ENCODE measurements at regions not wholly inside any gene's neighbourhood (a gene's known extent, or its start where the extent isn't known, plus 50 kb on each side); places are given as distances from the start of the nearest gene placed in this dataset.

- WGBS: 100% methylated on average over 1 of the region's 1 CpG
- intact Hi-C loops (cut with DNase I): no loop called here
These were observed 54.8 kb downstream of the BMAL2 start for GRCh38 chr12:27387473-27387872.

GRCh38 chr12:27388650-27389049, 56.0 kb downstream of the BMAL2 start:
- no peak for DNase-seq (ENCODE audit: low spot score)
- no peak overlapping the region for H3K27ac ChIP-seq
- 93% methylated on average over 1 of the region's 1 CpG for WGBS

More at GRCh38 chr12:27387473-27387872, 54.8 kb downstream of the BMAL2 start:
- Histone ChIP-seq H3K4me3 (no peak overlapping the region), H3K9me3 (no peaks in the 10 kb centered on the region), H3K27ac (no peak overlapping the region), H3K27me3 (replicated peaks; ENCODE audit: insufficient read depth) (no peaks in the 10 kb centered on the region), H3K4me1 (replicated peaks) (no peaks in the 10 kb centered on the region), H3K36me3 (no peaks in the 10 kb centered on the region)
- TF ChIP-seq, protein P1, sequence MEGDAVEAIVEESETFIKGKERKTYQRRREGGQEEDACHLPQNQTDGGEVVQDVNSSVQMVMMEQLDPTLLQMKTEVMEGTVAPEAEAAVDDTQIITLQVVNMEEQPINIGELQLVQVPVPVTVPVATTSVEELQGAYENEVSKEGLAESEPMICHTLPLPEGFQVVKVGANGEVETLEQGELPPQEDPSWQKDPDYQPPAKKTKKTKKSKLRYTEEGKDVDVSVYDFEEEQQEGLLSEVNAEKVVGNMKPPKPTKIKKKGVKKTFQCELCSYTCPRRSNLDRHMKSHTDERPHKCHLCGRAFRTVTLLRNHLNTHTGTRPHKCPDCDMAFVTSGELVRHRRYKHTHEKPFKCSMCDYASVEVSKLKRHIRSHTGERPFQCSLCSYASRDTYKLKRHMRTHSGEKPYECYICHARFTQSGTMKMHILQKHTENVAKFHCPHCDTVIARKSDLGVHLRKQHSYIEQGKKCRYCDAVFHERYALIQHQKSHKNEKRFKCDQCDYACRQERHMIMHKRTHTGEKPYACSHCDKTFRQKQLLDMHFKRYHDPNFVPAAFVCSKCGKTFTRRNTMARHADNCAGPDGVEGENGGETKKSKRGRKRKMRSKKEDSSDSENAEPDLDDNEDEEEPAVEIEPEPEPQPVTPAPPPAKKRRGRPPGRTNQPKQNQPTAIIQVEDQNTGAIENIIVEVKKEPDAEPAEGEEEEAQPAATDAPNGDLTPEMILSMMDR (IDR thresholded peaks at IDR 0.05): no peak
- no peak for TF ChIP-seq POLR2AphosphoS5 (IDR thresholded peaks at IDR 0.05)
- TF ChIP-seq POLR2A (IDR thresholded peaks at IDR 0.05): no peak
- no peak for DNase-seq (ENCODE audit: low spot score)

GRCh38 chr12:27394676-27395075, 51.9 kb upstream of the SMCO2 start:
- intact Hi-C loops (cut with DNase I): no loop called here
- H3K4me3 ChIP-seq: no peak overlapping the region
- WGBS: 97% methylated on average over 2 of the region's 2 CpGs

More at GRCh38 chr12:27388650-27389049, 56.0 kb downstream of the BMAL2 start:
- intact Hi-C loops (cut with DNase I): no loop called here
- Histone ChIP-seq H3K27me3 (replicated peaks; ENCODE audit: insufficient read depth) (no peaks in the 10 kb centered on the region), H3K4me1 (replicated peaks) (no peaks in the 10 kb centered on the region), H3K4me3 (no peak overlapping the region), H3K36me3 (no peaks in the 10 kb centered on the region), H3K9me3 (no peaks in the 10 kb centered on the region)
- TF ChIP-seq, protein P1 (IDR thresholded peaks at IDR 0.05): no peak
- TF ChIP-seq POLR2A (IDR thresholded peaks at IDR 0.05) (no peak), POLR2AphosphoS5 (IDR thresholded peaks at IDR 0.05) (no peak)

DNA sequence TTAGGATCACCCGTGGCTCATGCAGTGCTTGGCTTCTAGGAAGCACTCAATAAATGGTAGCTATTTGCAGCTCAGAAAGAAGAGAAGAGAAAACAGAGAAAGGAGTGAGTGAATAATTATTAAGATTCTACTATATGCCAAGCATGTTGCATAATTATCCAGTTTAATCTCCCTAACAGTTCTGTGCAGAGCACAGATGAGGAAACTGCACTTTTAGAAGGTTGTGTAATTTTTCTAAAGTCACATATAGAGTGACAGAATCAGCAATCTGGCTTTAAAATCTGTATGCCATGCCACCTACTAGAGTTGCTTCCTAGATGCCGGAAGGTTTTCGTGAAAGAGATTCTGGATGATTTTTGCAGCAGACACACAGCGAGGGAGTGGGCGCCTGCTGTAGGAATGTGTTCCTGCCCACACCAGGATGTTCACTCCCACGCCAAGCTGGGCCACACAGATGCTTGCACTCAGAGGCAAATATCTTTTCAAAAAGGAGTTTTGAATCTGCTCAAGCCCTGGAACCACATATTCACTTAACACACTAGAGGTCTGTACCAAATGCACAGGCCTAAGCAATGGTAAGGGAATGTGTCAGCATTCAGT, 50.2 kb upstream of the SMCO2 start:
- intact Hi-C loops (cut with DNase I): no loop called here
- Histone ChIP-seq H3K27me3 (replicated peaks; ENCODE audit: insufficient read depth) (no peaks in the 10 kb centered on the region), H3K4me1 (replicated peaks) (no peaks in the 10 kb centered on the region), H3K9me3 (no peaks in the 10 kb centered on the region), H3K4me3 (no peak overlapping the region), H3K27ac (no peak overlapping the region), H3K36me3 (no peaks in the 10 kb centered on the region)
- no peak for TF ChIP-seq POLR2AphosphoS5 (IDR thresholded peaks at IDR 0.05)
- TF ChIP-seq, protein P1 (IDR thresholded peaks at IDR 0.05): no peak
- TF ChIP-seq POLR2A (IDR thresholded peaks at IDR 0.05): no peak
- DNase-seq (ENCODE audit: low spot score): no peak
- 94% methylated on average over 6 of the region's 6 CpGs for WGBS

More at GRCh38 chr12:27394676-27395075, 51.9 kb upstream of the SMCO2 start:
- Histone ChIP-seq H3K27ac (no peak overlapping the region), H3K27me3 (replicated peaks; ENCODE audit: insufficient read depth) (no peaks in the 10 kb centered on the region), H3K9me3 (no peaks in the 10 kb centered on the region), H3K36me3 (no peaks in the 10 kb centered on the region), H3K4me1 (replicated peaks) (no peaks in the 10 kb centered on the region)
- no peak for TF ChIP-seq POLR2A (IDR thresholded peaks at IDR 0.05)
- no peak for TF ChIP-seq POLR2AphosphoS5 (IDR thresholded peaks at IDR 0.05)
- TF ChIP-seq, protein P1 (IDR thresholded peaks at IDR 0.05): no peak
- DNase-seq (ENCODE audit: low spot score): no peak
